HS-27A (cell line): ENCODE measurements at regions not wholly inside any gene's neighbourhood (a gene's known extent, or its start where the extent isn't known, plus 50 kb on each side); places are given as distances from the start of the nearest gene placed in this dataset.

ENCODE experiments used
- DNase-seq: peaks from one replicate; pipeline ENCODE4 v3.0.0-alpha.2; 2012; ENCODE audit warnings: low read depth, missing footprints

DNA sequence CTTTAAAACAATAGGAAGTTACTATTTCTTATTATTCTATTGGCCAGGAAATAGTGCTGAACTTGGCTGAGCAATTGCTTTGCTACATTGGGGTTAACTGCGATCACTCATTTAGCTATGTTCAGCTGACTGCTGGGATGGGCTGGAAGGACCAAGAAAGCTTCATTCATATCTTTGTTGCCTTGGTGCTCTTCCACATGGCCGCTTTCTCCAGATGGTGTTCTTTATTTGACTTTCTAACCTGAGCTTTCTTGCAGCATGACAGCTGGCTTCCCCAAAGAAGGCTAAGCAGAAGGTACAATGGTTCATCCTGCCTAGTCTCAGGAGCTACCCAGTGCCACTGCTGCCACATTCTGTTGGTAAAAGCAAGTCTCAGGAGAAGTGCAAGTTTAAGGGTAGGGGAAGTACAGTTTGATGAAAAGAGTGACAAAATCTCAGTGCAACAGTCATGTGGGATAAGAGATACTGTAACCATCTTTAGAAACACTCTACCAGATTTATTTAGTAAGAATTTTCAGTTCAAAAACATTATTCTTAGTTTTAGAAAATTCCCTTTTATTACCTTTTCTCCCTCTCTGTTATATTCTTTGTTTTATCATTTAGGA, 180.6 kb upstream of the RBMS1 start:
- DNase-seq = no peak

DNA sequence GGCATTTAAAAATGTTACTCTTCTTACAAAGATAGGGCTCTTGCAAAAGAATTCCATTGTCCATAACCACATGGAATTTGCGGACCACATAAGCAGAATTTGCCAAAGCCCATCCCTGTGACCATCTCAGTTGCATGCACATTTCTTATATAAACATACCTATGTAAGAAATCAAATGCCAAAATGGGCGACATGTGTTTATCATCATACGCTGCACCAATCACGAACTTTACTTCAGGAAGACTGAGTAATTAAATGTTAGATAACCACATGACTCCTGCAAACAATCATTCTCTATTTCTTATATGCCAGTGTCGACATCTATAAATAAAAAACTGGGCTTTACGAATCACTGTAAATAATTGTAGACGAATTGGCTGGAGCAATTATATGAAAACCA, 186.1 kb upstream of the RBMS1 start:
- no peak for DNase-seq

- DNase-seq = no peak
Observed at GRCh38 chr2:160680294-160680693, 186.7 kb upstream of the RBMS1 start.

DNA sequence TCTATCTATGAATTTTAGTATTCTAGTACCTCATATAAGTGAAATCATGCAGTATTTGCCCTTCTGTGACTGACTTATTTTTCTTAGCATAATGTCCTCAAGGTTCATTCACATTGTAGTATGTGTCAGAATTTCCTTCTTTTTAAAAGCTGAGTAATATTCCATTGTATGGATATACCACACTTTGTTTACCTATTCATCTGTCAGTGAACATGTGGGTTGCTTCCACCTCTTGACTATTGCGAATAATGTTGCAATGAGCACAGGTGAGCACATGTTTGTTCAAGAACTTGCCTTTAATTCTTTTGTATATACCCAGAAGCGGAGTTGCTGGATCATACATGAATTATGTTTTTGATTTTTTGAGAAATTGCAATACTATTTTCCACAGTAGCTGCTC, 187.4 kb upstream of the RBMS1 start:
- DNase-seq = no peak

DNA sequence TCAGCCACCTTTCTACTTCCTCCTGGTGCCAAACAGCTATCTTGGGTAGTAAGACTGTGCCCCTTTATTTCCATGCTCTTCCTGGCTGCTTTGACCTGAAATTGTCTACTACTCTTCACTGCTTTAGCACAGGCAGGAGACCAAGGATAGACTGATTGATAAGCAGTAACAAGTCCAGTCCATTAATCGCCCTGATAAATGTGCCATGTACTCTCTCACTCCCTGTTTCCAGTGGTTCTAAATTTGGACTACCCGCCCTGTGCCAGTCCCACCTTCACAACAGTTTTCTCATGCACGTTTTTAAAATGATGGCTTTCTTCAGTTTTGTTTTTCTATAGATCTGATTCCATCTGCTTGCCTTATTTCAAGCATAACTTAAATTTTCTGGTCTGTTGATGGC, 189.6 kb upstream of the RBMS1 start:
- no peak for DNase-seq

DNA sequence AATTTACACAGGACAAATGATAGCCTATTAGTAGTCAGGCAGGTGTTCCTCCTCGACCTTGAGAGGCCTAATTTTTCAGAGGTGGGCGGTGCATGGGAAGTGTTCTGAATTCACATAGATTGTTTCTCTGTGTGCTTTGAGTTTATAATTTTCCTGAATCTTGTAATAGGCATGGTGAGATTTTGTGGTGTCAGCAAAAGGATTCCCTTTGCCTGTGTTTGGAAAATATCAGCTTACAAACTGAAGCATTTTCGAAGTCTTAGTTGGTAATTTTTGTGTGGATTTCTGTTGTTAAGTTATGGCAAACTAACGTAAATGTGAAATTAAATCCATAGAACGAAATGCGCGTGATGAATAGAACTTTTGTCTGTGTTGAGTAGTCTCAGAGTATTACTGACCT, 194.0 kb upstream of the RBMS1 start:
- DNase-seq = no peak

GRCh38 chr2:160689441-160689840, 195.8 kb upstream of the RBMS1 start:
- DNase-seq = no peak

DNA sequence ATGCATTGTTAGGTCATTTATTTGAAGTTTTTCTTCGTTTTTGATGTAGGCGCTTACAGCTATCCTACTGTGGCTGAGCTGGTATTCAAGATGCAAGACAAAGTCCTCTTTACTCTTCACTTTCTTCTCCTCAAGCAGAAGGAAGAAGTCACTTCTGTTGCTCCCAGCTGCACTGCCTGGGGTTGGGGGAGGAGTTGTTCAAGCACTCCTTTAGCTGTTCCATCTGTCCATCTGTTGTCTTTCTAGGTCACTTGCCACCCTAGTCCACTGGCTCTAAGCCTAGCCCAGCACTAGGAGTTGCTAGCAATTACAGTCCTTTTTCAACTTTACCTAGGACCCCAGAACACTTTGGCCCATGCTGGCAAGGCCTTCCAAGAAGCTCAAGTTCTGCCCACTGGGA, 200.6 kb upstream of the RBMS1 start:
- DNase-seq = no peak

DNA sequence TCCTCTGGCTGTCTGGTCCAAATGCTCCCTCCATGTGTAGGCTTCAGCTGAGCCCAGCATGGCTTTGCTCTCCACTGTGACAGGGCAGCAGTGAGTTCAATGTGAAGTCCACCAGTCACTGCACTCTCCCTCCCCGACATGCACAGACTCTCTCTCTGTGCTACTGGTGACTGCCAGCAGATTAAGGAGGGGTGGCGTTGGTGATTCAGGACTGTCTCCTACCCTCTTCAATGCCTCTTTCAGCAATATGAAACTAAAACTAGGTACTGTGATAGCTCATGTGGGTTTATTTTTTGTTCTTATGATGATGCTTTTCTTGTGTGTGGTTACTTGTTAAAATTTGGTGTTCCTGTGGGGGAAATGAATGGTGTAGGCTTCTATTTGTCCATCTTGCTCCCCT, 201.0 kb upstream of the RBMS1 start:
- no peak for DNase-seq

DNA sequence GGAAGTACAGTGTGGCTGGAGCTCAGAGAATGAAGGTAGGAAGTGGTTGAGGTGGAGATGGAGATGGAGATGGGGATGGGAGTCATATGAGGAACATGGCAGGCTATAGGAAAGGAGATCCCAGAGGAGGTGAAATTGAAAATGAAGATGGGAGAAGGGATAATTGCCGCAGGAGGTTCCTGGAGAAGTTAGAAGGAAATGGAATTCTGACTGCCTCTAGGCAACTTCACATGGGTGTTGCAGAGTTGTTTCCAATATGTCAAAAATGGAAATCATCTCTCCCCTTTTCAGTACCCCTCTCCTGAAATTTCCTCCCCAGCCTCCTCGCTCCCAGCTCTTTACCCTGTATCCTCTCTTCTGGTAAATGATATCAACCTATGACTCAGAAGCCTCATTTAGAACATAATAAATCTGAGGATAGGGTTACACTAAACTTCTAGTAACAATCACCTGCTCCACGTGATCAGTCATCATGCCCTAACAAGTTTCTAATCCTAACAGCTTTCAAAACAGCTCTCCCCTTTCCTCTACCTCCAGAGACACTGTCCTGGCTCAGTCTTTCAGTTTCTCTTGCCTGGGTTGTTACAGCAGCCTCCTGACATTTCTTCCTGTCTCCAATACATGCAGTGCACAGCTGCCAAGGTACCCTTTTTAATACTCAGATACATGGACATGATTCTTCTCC, 201.9 kb upstream of the RBMS1 start:
- DNase-seq = no peak

GRCh38 chr2:160696087-160696452, 202.5 kb upstream of the RBMS1 start:
- no peak for DNase-seq

DNA sequence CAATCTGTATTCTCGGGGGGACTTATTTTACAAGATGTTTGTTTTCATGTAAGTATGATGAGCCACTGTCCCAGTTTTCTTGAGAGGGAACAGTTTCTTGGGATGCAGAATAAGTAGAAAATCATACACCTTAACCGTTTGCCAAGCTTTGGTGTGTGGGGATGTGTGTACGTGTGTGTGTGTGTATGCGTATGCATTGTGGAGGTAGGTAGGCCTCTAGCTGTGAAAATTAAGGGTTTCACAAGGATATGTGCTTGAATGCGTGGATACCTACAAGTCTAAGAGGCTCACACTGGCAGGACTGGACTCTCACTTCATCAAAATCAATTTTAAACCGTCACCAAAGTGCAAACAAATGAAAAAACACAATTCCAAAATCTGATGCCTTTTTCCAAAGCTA, 204.2 kb upstream of the RBMS1 start:
- DNase-seq = no peak

DNA sequence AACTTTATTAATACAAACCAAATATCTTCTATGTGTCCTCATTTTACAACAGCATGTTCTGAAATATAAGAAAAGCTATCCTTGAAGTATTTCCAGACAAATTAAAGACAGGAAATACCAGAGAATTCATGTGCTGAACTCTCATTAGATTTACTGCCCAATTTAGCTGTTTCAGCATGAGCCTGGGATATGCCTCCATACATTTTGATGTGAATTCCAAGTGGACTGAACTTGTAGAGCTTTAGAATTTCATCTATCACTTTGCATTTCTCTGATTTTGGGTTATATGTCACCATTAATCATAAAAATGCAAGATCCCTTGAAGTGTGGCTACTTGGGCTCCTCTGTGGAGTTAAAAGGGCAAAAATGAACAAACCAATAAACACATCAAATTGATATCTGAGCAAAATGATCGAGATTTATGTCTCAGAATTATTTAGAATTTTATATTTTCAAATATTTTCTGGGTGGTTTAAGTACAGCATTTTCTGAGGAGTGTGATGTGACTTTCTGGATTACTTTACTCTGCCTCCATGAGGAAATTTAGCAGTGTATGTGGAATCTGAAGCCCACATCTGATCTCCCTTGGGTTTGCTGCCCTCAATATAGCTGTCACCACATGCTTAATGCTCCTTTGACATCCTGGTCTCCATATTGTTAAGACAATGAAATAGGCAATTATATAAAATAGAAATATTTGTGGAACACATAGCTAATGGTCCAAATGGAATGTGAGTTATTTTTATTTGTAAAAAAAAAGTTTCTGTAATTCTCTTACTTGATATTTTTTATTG, 206.6 kb upstream of the RBMS1 start:
- no peak for DNase-seq

- no peak for DNase-seq
Observed at GRCh38 chr2:160701822-160702221, 208.2 kb upstream of the RBMS1 start.

DNA sequence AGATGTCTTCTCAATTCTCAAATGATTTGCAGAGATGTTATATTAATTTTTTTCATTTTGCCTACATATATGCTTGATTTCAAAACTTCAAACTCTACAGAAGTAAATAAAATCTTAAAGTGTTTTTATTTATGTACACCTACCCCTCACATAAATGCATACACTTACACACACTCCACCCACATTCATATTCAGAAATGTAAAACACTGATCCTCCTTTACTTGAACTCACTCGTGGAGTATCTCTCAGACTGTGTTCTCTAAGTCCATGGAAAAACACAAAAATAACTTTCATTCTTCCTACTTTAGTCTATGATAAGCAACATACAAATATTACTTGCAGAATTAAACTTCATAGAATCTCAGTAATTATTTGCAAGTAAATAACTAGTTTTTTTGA, 209.1 kb upstream of the RBMS1 start:
- DNase-seq = no peak

- peak; percentile 24 for DNase-seq
Observed at GRCh38 chr2:160703648-160704585, 210.3 kb upstream of the RBMS1 start.

- DNase-seq = no peak
Observed at GRCh38 chr2:160715428-160715827, 221.8 kb upstream of the RBMS1 start.

DNA sequence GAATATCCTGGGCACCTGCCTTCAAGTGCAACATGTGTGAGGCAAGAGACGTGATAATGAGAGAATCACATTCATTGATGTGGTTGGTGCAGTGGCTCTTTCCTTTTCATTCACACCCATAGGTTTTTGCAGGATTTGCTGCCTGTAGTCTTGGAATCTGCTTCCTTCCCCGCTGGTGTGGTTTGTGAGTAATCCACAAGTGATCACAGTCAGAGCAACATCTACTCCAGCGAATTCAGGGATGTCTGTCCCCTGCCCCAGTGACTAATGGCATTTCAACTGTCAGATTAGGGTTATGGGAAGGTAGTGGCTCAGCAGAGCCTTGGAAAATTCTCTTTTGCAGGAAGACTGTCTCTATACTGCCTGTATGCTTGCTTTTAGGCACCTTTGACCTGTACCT, 225.5 kb upstream of the RBMS1 start:
- no peak for DNase-seq

DNA sequence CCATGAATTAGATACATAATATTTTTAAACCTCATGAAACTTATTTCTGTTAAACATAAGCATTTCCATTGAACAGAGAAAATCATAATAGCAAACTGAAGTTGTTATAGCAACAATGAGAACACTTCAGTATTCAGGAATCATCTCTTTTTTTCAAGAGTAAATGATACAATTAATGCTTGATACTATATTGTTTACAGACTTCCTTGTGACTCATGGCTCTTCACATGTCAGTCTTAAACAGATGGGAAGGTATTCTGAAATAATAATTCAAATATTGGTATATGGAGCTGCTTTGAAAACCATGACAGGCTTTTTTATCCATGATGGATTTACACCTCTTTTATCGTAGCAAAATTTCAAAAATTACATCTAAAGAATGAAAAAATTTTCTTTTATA, 226.5 kb upstream of the RBMS1 start:
- DNase-seq = no peak

DNA sequence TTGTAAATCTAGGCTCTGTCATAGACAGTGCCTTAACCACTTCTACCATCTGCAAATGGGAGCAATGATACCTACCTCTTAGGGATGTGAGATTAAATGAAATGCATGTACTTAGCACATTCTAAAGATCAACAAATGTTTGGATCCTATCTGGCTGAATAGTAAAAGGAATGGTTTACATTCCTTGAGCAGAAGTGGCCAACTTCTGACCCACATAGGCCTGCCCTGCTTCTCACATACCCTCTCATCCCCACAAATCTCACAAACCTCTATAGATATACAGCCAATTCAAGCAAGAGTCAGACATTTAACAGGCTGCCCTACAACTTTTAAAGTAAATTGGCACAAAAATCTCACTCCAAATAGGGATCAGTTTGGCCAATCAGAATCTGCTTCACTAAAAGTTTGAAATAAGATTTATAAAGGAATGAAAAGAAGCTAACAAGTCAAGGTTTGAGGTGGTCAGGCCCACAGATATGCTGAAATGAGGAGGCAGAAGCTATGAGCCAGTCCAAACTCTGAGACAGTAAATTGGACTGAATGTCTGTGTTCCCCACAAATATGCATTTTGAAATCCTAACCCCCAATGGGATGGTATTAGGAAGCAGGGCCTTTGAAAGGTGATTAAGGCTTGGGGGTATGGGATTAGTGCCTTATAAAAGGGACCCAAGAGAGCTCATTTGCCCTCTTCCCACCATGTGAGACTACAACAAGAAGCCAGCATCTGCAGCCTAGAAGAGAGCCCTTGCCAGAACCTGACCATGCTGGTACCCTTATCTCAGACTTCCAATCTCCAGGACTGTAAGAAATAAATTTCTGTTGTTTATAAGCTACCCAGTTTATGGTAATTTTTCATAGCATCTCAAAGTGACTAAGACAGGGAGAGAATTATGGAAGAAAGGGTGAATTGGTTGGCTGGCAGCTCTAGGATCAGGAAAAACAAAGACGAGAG, 227.8 kb upstream of the RBMS1 start:
- no peak for DNase-seq

GRCh38 chr2:160726046-160726445, 232.4 kb upstream of the RBMS1 start:
- no peak for DNase-seq
